ENCODE measurements at regions not wholly inside any gene's neighbourhood (a gene's known extent, or its start where the extent isn't known, plus 50 kb on each side); places are given as distances from the start of the nearest gene placed in this dataset.

GRCh38 chr2:108111936-108112335 is 125.6 kb downstream of the SLC5A7 start:
- intact Hi-C loops (cut with micrococcal nuclease; ENCODE audit: unreplicated experiment): no loop called here
- Mint-ChIP-seq H3K27me3 (ENCODE audit: unreplicated experiment) (peaks cover 17% of the 10 kb centered on the region), H3K4me1 (ENCODE audit: low read depth, unreplicated experiment) (no peaks in the 10 kb centered on the region), H3K9me3 (ENCODE audit: low read depth, unreplicated experiment) (no peaks in the 10 kb centered on the region), H3K36me3 (ENCODE audit: insufficient read depth, unreplicated experiment) (no peaks in the 10 kb centered on the region), H3K27ac (ENCODE audit: unreplicated experiment) (no peak overlapping the region), H3K4me3 (ENCODE audit: low read depth, unreplicated experiment) (no peak overlapping the region)
- BruUV-seq (replicated peaks): no TSS peak
- no peak for DNase-seq
- no peak for TF ChIP-seq CTCF (IDR thresholded peaks at IDR 0.05; ENCODE audit: unreplicated experiment)
- CTCF ChIA-PET: interaction anchor here (0.7 kb wide), 1 partner anchor 129 kb away, joined by 3 read pairs; no protein-coding TSS in a partner anchor

GRCh38 chr2:108115868-108116267 is 123.9 kb upstream of the SULT1C3 start:
- Mint-ChIP-seq H3K9me3 (ENCODE audit: low read depth, unreplicated experiment) (no peaks in the 10 kb centered on the region), H3K4me3 (ENCODE audit: low read depth, unreplicated experiment) (no peak overlapping the region), H3K4me1 (ENCODE audit: low read depth, unreplicated experiment) (no peaks in the 10 kb centered on the region), H3K36me3 (ENCODE audit: insufficient read depth, unreplicated experiment) (no peaks in the 10 kb centered on the region), H3K27me3 (ENCODE audit: unreplicated experiment) (peaks cover 13% of the 10 kb centered on the region), H3K27ac (ENCODE audit: unreplicated experiment) (no peak overlapping the region)
- CTCF ChIA-PET: no interaction called here
- BruUV-seq (replicated peaks): no TSS peak
- no peak for TF ChIP-seq CTCF (IDR thresholded peaks at IDR 0.05; ENCODE audit: unreplicated experiment)
- intact Hi-C loops (cut with micrococcal nuclease; ENCODE audit: unreplicated experiment): loop anchor here (1.0 kb wide), 1 partner anchor 10 kb away; no protein-coding TSS in a partner anchor
- DNase-seq: no peak

- BruUV-seq (replicated peaks): no TSS peak
- CTCF ChIA-PET: interaction anchor here (0.6 to 1.3 kb wide), 2 partner anchors 23 to 51 kb away, joined by 3 to 4 read pairs; no protein-coding TSS in a partner anchor
These were observed 120.8 kb upstream of the SULT1C3 start for GRCh38 chr2:108118996-108119395.

GRCh38 chr2:108119492-108119891 is 120.3 kb upstream of the SULT1C3 start:
- no TSS peak for BruUV-seq (replicated peaks)
- TF ChIP-seq CTCF (IDR thresholded peaks at IDR 0.05; ENCODE audit: unreplicated experiment): no peak
- no peak overlapping the region for H3K4me3 Mint-ChIP-seq (ENCODE audit: low read depth, unreplicated experiment)
- peaks cover 2% of the 10 kb centered on the region for H3K27me3 Mint-ChIP-seq (ENCODE audit: unreplicated experiment)
- H3K27ac Mint-ChIP-seq (ENCODE audit: unreplicated experiment): no peak overlapping the region
- no peaks in the 10 kb centered on the region for H3K9me3 Mint-ChIP-seq (ENCODE audit: low read depth, unreplicated experiment)
- CTCF ChIA-PET: interaction anchor here (0.6 to 1.3 kb wide), 2 partner anchors 24 to 50 kb away, joined by 3 to 4 read pairs; no protein-coding TSS in a partner anchor
- intact Hi-C loops (cut with micrococcal nuclease; ENCODE audit: unreplicated experiment): no loop called here
- no peaks in the 10 kb centered on the region for H3K36me3 Mint-ChIP-seq (ENCODE audit: insufficient read depth, unreplicated experiment)
- H3K4me1 Mint-ChIP-seq (ENCODE audit: low read depth, unreplicated experiment): no peaks in the 10 kb centered on the region
- no peak for DNase-seq

More at GRCh38 chr2:108118996-108119395, 120.8 kb upstream of the SULT1C3 start:
- Mint-ChIP-seq H3K36me3 (ENCODE audit: insufficient read depth, unreplicated experiment) (no peaks in the 10 kb centered on the region), H3K27ac (ENCODE audit: unreplicated experiment) (no peak overlapping the region), H3K4me1 (ENCODE audit: low read depth, unreplicated experiment) (no peaks in the 10 kb centered on the region), H3K27me3 (ENCODE audit: unreplicated experiment) (peaks cover 7% of the 10 kb centered on the region), H3K9me3 (ENCODE audit: low read depth, unreplicated experiment) (no peaks in the 10 kb centered on the region), H3K4me3 (ENCODE audit: low read depth, unreplicated experiment) (no peak overlapping the region)
- DNase-seq: peak; percentile 5
- no peak for TF ChIP-seq CTCF (IDR thresholded peaks at IDR 0.05; ENCODE audit: unreplicated experiment)
- intact Hi-C loops (cut with micrococcal nuclease; ENCODE audit: unreplicated experiment): no loop called here
